ENCODE measurements at regions not wholly inside any gene's neighbourhood (a gene's known extent, or its start where the extent isn't known, plus 50 kb on each side); places are given as distances from the start of the nearest gene placed in this dataset.
A peak's percentile ranks its signal among the peaks of the same experiment; 100 is the strongest.

DNA sequence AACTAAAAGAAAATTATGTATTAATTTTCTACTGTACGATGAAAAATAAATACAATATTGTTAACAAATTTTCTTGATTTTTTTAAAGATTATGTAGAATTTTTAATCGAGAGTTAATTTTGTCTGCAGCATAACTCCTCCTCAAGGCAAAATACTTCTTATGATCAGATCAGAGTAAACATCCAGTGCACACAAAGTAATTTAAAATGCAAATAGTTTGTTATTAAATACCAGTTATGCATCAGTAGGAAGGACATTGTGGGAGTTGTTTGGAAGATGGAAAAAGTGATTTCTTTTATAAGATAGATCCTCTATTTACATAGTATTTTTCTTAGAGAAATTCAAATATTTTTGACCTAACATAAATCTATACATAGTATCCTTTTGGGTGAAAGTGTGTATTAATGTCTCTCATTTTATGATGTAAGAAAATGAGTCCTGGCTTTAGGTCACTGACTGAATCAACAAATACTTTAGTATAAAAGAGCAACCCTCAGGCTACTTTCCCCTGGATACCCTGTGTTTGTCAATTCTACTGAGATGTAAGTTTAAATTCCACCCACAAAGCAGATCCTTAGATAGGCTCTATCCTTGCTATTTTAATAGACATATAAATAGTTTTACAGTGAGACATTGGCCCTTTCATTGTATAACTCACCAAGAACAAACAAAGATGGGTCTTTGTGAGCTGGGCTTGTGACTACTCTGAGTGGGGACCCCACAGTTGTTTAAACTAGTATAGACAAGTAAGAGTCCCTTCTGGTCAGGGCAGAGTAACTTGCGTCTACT, 1133.7 kb downstream of the GATA3 start:
- TF ChIP-seq, protein P1, sequence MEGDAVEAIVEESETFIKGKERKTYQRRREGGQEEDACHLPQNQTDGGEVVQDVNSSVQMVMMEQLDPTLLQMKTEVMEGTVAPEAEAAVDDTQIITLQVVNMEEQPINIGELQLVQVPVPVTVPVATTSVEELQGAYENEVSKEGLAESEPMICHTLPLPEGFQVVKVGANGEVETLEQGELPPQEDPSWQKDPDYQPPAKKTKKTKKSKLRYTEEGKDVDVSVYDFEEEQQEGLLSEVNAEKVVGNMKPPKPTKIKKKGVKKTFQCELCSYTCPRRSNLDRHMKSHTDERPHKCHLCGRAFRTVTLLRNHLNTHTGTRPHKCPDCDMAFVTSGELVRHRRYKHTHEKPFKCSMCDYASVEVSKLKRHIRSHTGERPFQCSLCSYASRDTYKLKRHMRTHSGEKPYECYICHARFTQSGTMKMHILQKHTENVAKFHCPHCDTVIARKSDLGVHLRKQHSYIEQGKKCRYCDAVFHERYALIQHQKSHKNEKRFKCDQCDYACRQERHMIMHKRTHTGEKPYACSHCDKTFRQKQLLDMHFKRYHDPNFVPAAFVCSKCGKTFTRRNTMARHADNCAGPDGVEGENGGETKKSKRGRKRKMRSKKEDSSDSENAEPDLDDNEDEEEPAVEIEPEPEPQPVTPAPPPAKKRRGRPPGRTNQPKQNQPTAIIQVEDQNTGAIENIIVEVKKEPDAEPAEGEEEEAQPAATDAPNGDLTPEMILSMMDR (IDR thresholded peaks at IDR 0.05; ENCODE audit: borderline replicate concordance, insufficient read depth, low read depth, low read length), result no peak
- no peak overlapping the region for H3K4me3 ChIP-seq (ENCODE audit: low read depth, low read length)

- TF ChIP-seq, protein P1 (IDR thresholded peaks at IDR 0.05; ENCODE audit: borderline replicate concordance, insufficient read depth, low read depth, low read length), result no peak
- no peak overlapping the region for H3K4me3 ChIP-seq (ENCODE audit: low read depth, low read length)
Measured at GRCh38 chr10:9189448-9189847, 1135.0 kb downstream of the GATA3 start.

- H3K4me3 ChIP-seq (ENCODE audit: low read depth, low read length), result no peak overlapping the region
- TF ChIP-seq, protein P1 (IDR thresholded peaks at IDR 0.05; ENCODE audit: borderline replicate concordance, insufficient read depth, low read depth, low read length), result no peak
Measured at GRCh38 chr10:9193120-9193519, 1138.6 kb downstream of the GATA3 start.

- TF ChIP-seq, protein P1 (IDR thresholded peaks at IDR 0.05; ENCODE audit: borderline replicate concordance, insufficient read depth, low read depth, low read length), result no peak
- no peak overlapping the region for H3K4me3 ChIP-seq (ENCODE audit: low read depth, low read length)
Measured at GRCh38 chr10:9195385-9195784, 1140.9 kb downstream of the GATA3 start.

- TF ChIP-seq, protein P1 (IDR thresholded peaks at IDR 0.05; ENCODE audit: borderline replicate concordance, insufficient read depth, low read depth, low read length), result no peak
- no peak overlapping the region for H3K4me3 ChIP-seq (ENCODE audit: low read depth, low read length)
Measured at GRCh38 chr10:9198611-9199010, 1144.1 kb downstream of the GATA3 start.

- TF ChIP-seq, protein P1 (IDR thresholded peaks at IDR 0.05; ENCODE audit: borderline replicate concordance, insufficient read depth, low read depth, low read length), result no peak
- no peak overlapping the region for H3K4me3 ChIP-seq (ENCODE audit: low read depth, low read length)
Measured at GRCh38 chr10:9205558-9205957, 1151.1 kb downstream of the GATA3 start.

GRCh38 chr10:9209105-9209798, 1154.8 kb downstream of the GATA3 start:
- TF ChIP-seq, protein P1 (IDR thresholded peaks at IDR 0.05; ENCODE audit: borderline replicate concordance, insufficient read depth, low read depth, low read length), result peak; percentile 80
- no peak overlapping the region for H3K4me3 ChIP-seq (ENCODE audit: low read depth, low read length)

Measured in GM12875 (cell line).